Activated naive CD4-positive, alpha-beta T cell treated with anti-CD3 and anti-CD28 coated beads, Interleukin-2, amount 10 ng/mL, durations not matched to agents 7 days and 5 days (primary cell): ENCODE measurements at regions not wholly inside any gene's neighbourhood (a gene's known extent, or its start where the extent isn't known, plus 50 kb on each side); places are given as distances from the start of the nearest gene placed in this dataset.
"Not testable (repeated sequence)": the region's sequence is repeated elsewhere in the genome, so short reads cannot be mapped to it uniquely, and the experiment has no call there.

Source experiments
- CTCF ChIA-PET: fragments of 350-600 bp; sonication (Branson Sonifier 250); formaldehyde crosslinking; loops from one replicate; lab custom pipeline; 2021; ENCODE audit warnings: antibody characterized with exemption; lab: Charles Lee
- DNase-seq: peaks from one replicate; pipeline ENCODE4 v3.0.0-alpha.2; 2020
- H3K27ac Mint-ChIP-seq: one replicate; pipeline ENCODE4 v1.8.0; 2021; ENCODE audit warnings: mild to moderate bottlenecking, moderate library complexity, mixed read lengths
- H3K27me3 Mint-ChIP-seq: one replicate; pipeline ENCODE4 v1.8.0; 2021; ENCODE audit warnings: mild to moderate bottlenecking, mixed read lengths
- H3K36me3 Mint-ChIP-seq: one replicate; pipeline ENCODE4 v1.8.0; 2021; ENCODE audit warnings: mixed read lengths
- H3K4me1 Mint-ChIP-seq: one replicate; pipeline ENCODE4 v1.8.0; 2021; ENCODE audit warnings: mixed read lengths
- H3K4me3 Mint-ChIP-seq: one replicate; pipeline ENCODE4 v1.8.0; 2021; ENCODE audit warnings: mild to moderate bottlenecking, moderate library complexity, mixed read lengths
- H3K9me3 Mint-ChIP-seq: one replicate; pipeline ENCODE4 v1.8.0; 2021; ENCODE audit warnings: mixed read lengths

GRCh38 chrX:96006281-96006680 is 678.4 kb upstream of the DIAPH2 start:
- Mint-ChIP-seq H3K9me3 (no peaks in the 10 kb centered on the region), H3K27me3 (no peaks in the 10 kb centered on the region), H3K4me1 (no peaks in the 10 kb centered on the region), H3K4me3 (no peak overlapping the region), H3K36me3 (no peaks in the 10 kb centered on the region), H3K27ac (no peak overlapping the region)
- DNase-seq, result no peak
- CTCF ChIA-PET, result no interaction called here

GRCh38 chrX:96027407-96027806 is 657.2 kb upstream of the DIAPH2 start:
- CTCF ChIA-PET, result no interaction called here
- Mint-ChIP-seq H3K36me3 (no peaks in the 10 kb centered on the region), H3K9me3 (peaks cover 2% of the 10 kb centered on the region), H3K4me3 (no peak overlapping the region), H3K27me3 (no peaks in the 10 kb centered on the region), H3K4me1 (no peaks in the 10 kb centered on the region), H3K27ac (no peak overlapping the region)
- DNase-seq, result no peak

- CTCF ChIA-PET, result no interaction called here
- peaks cover 1% of the 10 kb centered on the region for H3K36me3 Mint-ChIP-seq
- H3K27ac Mint-ChIP-seq, result no peak overlapping the region
- no peak overlapping the region for H3K4me3 Mint-ChIP-seq
- DNase-seq, result no peak
- H3K27me3 Mint-ChIP-seq, result no peaks in the 10 kb centered on the region
- no peaks in the 10 kb centered on the region for H3K4me1 Mint-ChIP-seq
- peaks cover 5% of the 10 kb centered on the region for H3K9me3 Mint-ChIP-seq
Observed at GRCh38 chrX:96052078-96052477, 632.6 kb upstream of the DIAPH2 start.

- CTCF ChIA-PET, result no interaction called here
- peaks cover 1% of the 10 kb centered on the region for H3K9me3 Mint-ChIP-seq
- H3K4me1 Mint-ChIP-seq, result no peaks in the 10 kb centered on the region
- no peak for DNase-seq
- no peak overlapping the region for H3K4me3 Mint-ChIP-seq
- H3K27me3 Mint-ChIP-seq, result no peaks in the 10 kb centered on the region
- H3K36me3 Mint-ChIP-seq, result no peaks in the 10 kb centered on the region
- no peak overlapping the region for H3K27ac Mint-ChIP-seq
Observed at GRCh38 chrX:96081891-96082290, 602.8 kb upstream of the DIAPH2 start.

GRCh38 chrX:96094616-96095015 is 590.0 kb upstream of the DIAPH2 start:
- no peaks in the 10 kb centered on the region for H3K27me3 Mint-ChIP-seq
- H3K36me3 Mint-ChIP-seq, result no peaks in the 10 kb centered on the region

GRCh38 chrX:96098471-96098870 is 586.2 kb upstream of the DIAPH2 start:
- Mint-ChIP-seq H3K36me3 (no peaks in the 10 kb centered on the region), H3K4me3 (no peak overlapping the region), H3K27me3 (no peaks in the 10 kb centered on the region), H3K9me3 (no peaks in the 10 kb centered on the region), H3K4me1 (no peaks in the 10 kb centered on the region), H3K27ac (no peak overlapping the region)
- DNase-seq, result no peak
- CTCF ChIA-PET, result no interaction called here

More at GRCh38 chrX:96094616-96095015, 590.0 kb upstream of the DIAPH2 start:
- no peak for DNase-seq
- H3K9me3 Mint-ChIP-seq, result peaks cover 2% of the 10 kb centered on the region
- CTCF ChIA-PET, result no interaction called here
- H3K4me3 Mint-ChIP-seq, result no peak overlapping the region
- H3K27ac Mint-ChIP-seq, result no peak overlapping the region
- H3K4me1 Mint-ChIP-seq, result no peaks in the 10 kb centered on the region

GRCh38 chrX:96102997-96103396 is 581.6 kb upstream of the DIAPH2 start:
- Mint-ChIP-seq H3K36me3 (no peaks in the 10 kb centered on the region), H3K4me1 (no peaks in the 10 kb centered on the region), H3K27me3 (no peaks in the 10 kb centered on the region), H3K9me3 (peaks cover 2% of the 10 kb centered on the region), H3K27ac (no peak overlapping the region), H3K4me3 (no peak overlapping the region)
- DNase-seq, result no peak
- CTCF ChIA-PET, result no interaction called here

- CTCF ChIA-PET, result no interaction called here
- Mint-ChIP-seq H3K9me3 (no peaks in the 10 kb centered on the region), H3K4me1 (no peaks in the 10 kb centered on the region), H3K36me3 (no peaks in the 10 kb centered on the region), H3K27me3 (no peaks in the 10 kb centered on the region), H3K27ac (no peak overlapping the region), H3K4me3 (no peak overlapping the region)
- no peak for DNase-seq
Observed at GRCh38 chrX:96112689-96113088, 572.0 kb upstream of the DIAPH2 start.

GRCh38 chrX:96126182-96126581 is 558.5 kb upstream of the DIAPH2 start:
- Mint-ChIP-seq H3K4me3 (no peak overlapping the region), H3K27me3 (no peaks in the 10 kb centered on the region), H3K27ac (no peak overlapping the region), H3K9me3 (no peaks in the 10 kb centered on the region), H3K4me1 (no peaks in the 10 kb centered on the region), H3K36me3 (no peaks in the 10 kb centered on the region)
- no peak for DNase-seq
- CTCF ChIA-PET, result no interaction called here

- H3K27me3 Mint-ChIP-seq, CTCF ChIA-PET, DNase-seq, H3K9me3 Mint-ChIP-seq, H3K36me3 Mint-ChIP-seq, H3K27ac Mint-ChIP-seq, H3K4me3 Mint-ChIP-seq, H3K4me1 Mint-ChIP-seq: not testable (repeated sequence)
Observed at GRCh38 chrX:96128058-96128457, 556.6 kb upstream of the DIAPH2 start.

GRCh38 chrX:96140796-96141195 is 543.8 kb upstream of the DIAPH2 start:
- no peaks in the 10 kb centered on the region for H3K36me3 Mint-ChIP-seq
- H3K4me3 Mint-ChIP-seq, result no peak overlapping the region
- no peaks in the 10 kb centered on the region for H3K4me1 Mint-ChIP-seq
- CTCF ChIA-PET, result no interaction called here
- H3K9me3 Mint-ChIP-seq, result no peaks in the 10 kb centered on the region
- H3K27me3 Mint-ChIP-seq, result no peaks in the 10 kb centered on the region
- no peak overlapping the region for H3K27ac Mint-ChIP-seq
- DNase-seq, result no peak

GRCh38 chrX:96147681-96148080 is 537.0 kb upstream of the DIAPH2 start:
- no peak overlapping the region for H3K27ac Mint-ChIP-seq
- no peak overlapping the region for H3K4me3 Mint-ChIP-seq
- H3K9me3 Mint-ChIP-seq, result no peaks in the 10 kb centered on the region
- CTCF ChIA-PET, result no interaction called here
- DNase-seq, result no peak
- H3K36me3 Mint-ChIP-seq, result no peaks in the 10 kb centered on the region
- no peaks in the 10 kb centered on the region for H3K27me3 Mint-ChIP-seq
- no peaks in the 10 kb centered on the region for H3K4me1 Mint-ChIP-seq

GRCh38 chrX:96170626-96171025 is 514.0 kb upstream of the DIAPH2 start:
- Mint-ChIP-seq H3K27me3 (no peaks in the 10 kb centered on the region), H3K27ac (no peak overlapping the region)
- CTCF ChIA-PET, result no interaction called here

GRCh38 chrX:96176921-96177320 is 507.7 kb upstream of the DIAPH2 start:
- DNase-seq, result no peak
- Mint-ChIP-seq H3K4me3 (no peak overlapping the region), H3K9me3 (no peaks in the 10 kb centered on the region), H3K27me3 (no peaks in the 10 kb centered on the region), H3K4me1 (no peaks in the 10 kb centered on the region), H3K36me3 (no peaks in the 10 kb centered on the region), H3K27ac (no peak overlapping the region)
- CTCF ChIA-PET, result no interaction called here

More at GRCh38 chrX:96170626-96171025, 514.0 kb upstream of the DIAPH2 start:
- Mint-ChIP-seq H3K4me1 (no peaks in the 10 kb centered on the region), H3K9me3 (no peaks in the 10 kb centered on the region), H3K4me3 (no peak overlapping the region), H3K36me3 (no peaks in the 10 kb centered on the region)
- DNase-seq, result no peak

GRCh38 chrX:96181605-96182004 is 503.0 kb upstream of the DIAPH2 start:
- DNase-seq, result no peak
- Mint-ChIP-seq H3K27me3 (no peaks in the 10 kb centered on the region), H3K4me1 (no peaks in the 10 kb centered on the region), H3K4me3 (no peak overlapping the region), H3K9me3 (no peaks in the 10 kb centered on the region), H3K27ac (peak overlapping the region; percentile 49), H3K36me3 (no peaks in the 10 kb centered on the region)
- CTCF ChIA-PET, result no interaction called here

GRCh38 chrX:96182366-96182765 is 502.3 kb upstream of the DIAPH2 start:
- Mint-ChIP-seq H3K36me3 (no peaks in the 10 kb centered on the region), H3K27ac (no peak overlapping the region), H3K4me3 (no peak overlapping the region), H3K4me1 (no peaks in the 10 kb centered on the region), H3K27me3 (no peaks in the 10 kb centered on the region), H3K9me3 (no peaks in the 10 kb centered on the region)
- DNase-seq, result no peak
- CTCF ChIA-PET, result no interaction called here
